SU-DHL-6 (cell line): ENCODE measurements at regions not wholly inside any gene's neighbourhood (a gene's known extent, or its start where the extent isn't known, plus 50 kb on each side); places are given as distances from the start of the nearest gene placed in this dataset.

Experiments used
- H2AFZ ChIP-seq: fragments of 200-600 bp; sonication (generic); 2 replicates; pipeline ENCODE4 v1.6.1; 2014; ENCODE audit warnings: low read depth, mild to moderate bottlenecking, moderate library complexity, mixed read lengths, antibody characterized with exemption, low read length; ENCODE audit not compliant: severe bottlenecking
- H3F3A ChIP-seq: fragments of 200-600 bp; shearing (Covaris generic); 2 replicates; pipeline ENCODE4 v1.6.0; 2016; ENCODE audit warnings: antibody characterized with exemption, mild to moderate bottlenecking; ENCODE audit not compliant: insufficient read depth
- H3K27ac ChIP-seq: fragments of 200-600 bp; sonication (generic); 2 replicates; pipeline ENCODE4 v1.5.1; 2016; ENCODE audit warnings: low read depth, mild to moderate bottlenecking, low read length, moderate library complexity, mixed read lengths
- H3K27me3 ChIP-seq: fragments of 200-600 bp; sonication (generic), shearing (Covaris generic); 2 replicates; pipeline ENCODE4 v1.6.0; 2014; ENCODE audit warnings: mild to moderate bottlenecking, low read length
- H3K36me3 ChIP-seq: fragments of 200-600 bp; sonication (generic); 2 replicates; pipeline ENCODE4 v1.6.1; 2014; ENCODE audit warnings: mild to moderate bottlenecking, low read length, mixed read lengths
- H3K4me2 ChIP-seq: fragments of 300-600, 200-600 bp; shearing (Covaris generic), sonication (generic); 2 replicates; pipeline ENCODE4 v1.6.0; 2014; ENCODE audit warnings: low read length, low read depth, mild to moderate bottlenecking; ENCODE audit not compliant: poor library complexity, severe bottlenecking
- H3K4me3 ChIP-seq: fragments of 200-600 bp; sonication (generic); 2 replicates; pipeline ENCODE4 v1.5.1; 2014; ENCODE audit warnings: antibody characterized with exemption, low read length, mild to moderate bottlenecking, mixed read lengths; ENCODE audit not compliant: insufficient read depth, poor library complexity, severe bottlenecking
- H3K79me2 ChIP-seq: fragments of 200-600 bp; sonication (generic); 2 replicates; pipeline ENCODE4 v1.6.1; 2014; ENCODE audit warnings: mild to moderate bottlenecking, low read length, moderate library complexity; ENCODE audit not compliant: insufficient read depth
- H3K9ac ChIP-seq: fragments of 200-600 bp; sonication (generic); 2 replicates; pipeline ENCODE4 v1.7.0; 2014; ENCODE audit warnings: mild to moderate bottlenecking, low read length
- H3K9me2 ChIP-seq: fragments of 200-600 bp; sonication (generic); replicated peaks from 2 replicates; pipeline ENCODE4 v1.6.1; 2014; ENCODE audit warnings: low read length; ENCODE audit not compliant: insufficient read depth
- H3K9me3 ChIP-seq: fragments of 200-600 bp; sonication (generic); 2 replicates; pipeline ENCODE4 v1.6.1; 2014; ENCODE audit warnings: low read length, mixed read lengths; ENCODE audit not compliant: insufficient read depth
- H4K20me1 ChIP-seq: fragments of 200-600 bp; sonication (generic); 2 replicates; pipeline ENCODE4 v1.6.1; 2014; ENCODE audit warnings: low read depth, mild to moderate bottlenecking, antibody characterized with exemption, low read length, moderate library complexity, mixed read lengths
- CTCF ChIP-seq: fragments of 200-600 bp; sonication (generic); IDR thresholded peaks from one replicate; pipeline ENCODE4 v1.5.1; 2017; ENCODE audit warnings: antibody characterized with exemption, mild to moderate bottlenecking, low read length, moderate library complexity; ENCODE audit not compliant: insufficient read depth, poor library complexity, severe bottlenecking
- EZH2phosphoT487 ChIP-seq: fragments of 200-600 bp; sonication (generic), shearing (Covaris generic); conservative IDR thresholded peaks from 2 replicates; pipeline ENCODE4 v1.6.1; 2018; ENCODE audit warnings: mild to moderate bottlenecking, antibody characterized with exemption, low read length, moderate library complexity, mixed read lengths

- Histone ChIP-seq H3K79me2 (no peaks in the 10 kb centered on the region), H3K9ac (no peak overlapping the region), H4K20me1 (peaks cover 8% of the 10 kb centered on the region; the same call in 1 of the 2 replicates), H3K9me2 (no peaks in the 10 kb centered on the region), H3K36me3 (no peaks in the 10 kb centered on the region), H2AFZ (no peak overlapping the region), H3K27ac (no peak overlapping the region), H3K4me2 (no peak overlapping the region), H3F3A (no peaks in the 10 kb centered on the region), H3K4me3 (no peak overlapping the region), H3K9me3 (no peaks in the 10 kb centered on the region), H3K27me3 (no peaks in the 10 kb centered on the region)
- TF ChIP-seq EZH2phosphoT487 (no peak), CTCF (no peak)
These were observed 119.5 kb downstream of the TM9SF2 start for GRCh38 chr13:99620806-99621205.

GRCh38 chr13:99619207-99619606 is 117.9 kb downstream of the TM9SF2 start:
- TF ChIP-seq EZH2phosphoT487 (no peak), CTCF (no peak)
- H3K36me3 ChIP-seq, result no peaks in the 10 kb centered on the region
- no peak overlapping the region for H3K27ac ChIP-seq
- H3K9me3 ChIP-seq, result no peaks in the 10 kb centered on the region
- H3K4me2 ChIP-seq, result no peak overlapping the region
- H3K4me3 ChIP-seq, result no peak overlapping the region
- no peaks in the 10 kb centered on the region for H3K79me2 ChIP-seq
- H4K20me1 ChIP-seq, result 0 out of 2 replicates have a peak, but pooled peaks cover 5% of the 10 kb centered on the region
- H3K9ac ChIP-seq, result no peak overlapping the region
- H3K27me3 ChIP-seq, result no peaks in the 10 kb centered on the region
- no peaks in the 10 kb centered on the region for H3K9me2 ChIP-seq
- no peak overlapping the region for H2AFZ ChIP-seq
- H3F3A ChIP-seq, result no peaks in the 10 kb centered on the region

GRCh38 chr13:99617474-99618255 is 116.4 kb downstream of the TM9SF2 start:
- H3K27me3 ChIP-seq, result no peaks in the 10 kb centered on the region
- no peak overlapping the region for H3K27ac ChIP-seq
- no peaks in the 10 kb centered on the region for H3K36me3 ChIP-seq
- no peak overlapping the region for H3K9ac ChIP-seq
- H3K4me2 ChIP-seq, result no peak overlapping the region
- no peaks in the 10 kb centered on the region for H3K9me3 ChIP-seq
- 0 out of 2 replicates have a peak, but pooled peaks cover 5% of the 10 kb centered on the region for H4K20me1 ChIP-seq
- no peaks in the 10 kb centered on the region for H3F3A ChIP-seq
- TF ChIP-seq EZH2phosphoT487, result no peak
- TF ChIP-seq CTCF, result peak; percentile 70
- H2AFZ ChIP-seq, result no peak overlapping the region
- no peaks in the 10 kb centered on the region for H3K79me2 ChIP-seq
- no peak overlapping the region for H3K4me3 ChIP-seq
- H3K9me2 ChIP-seq, result no peaks in the 10 kb centered on the region
